HEK293 (cell line): ENCODE measurements at regions not wholly inside any gene's neighbourhood (a gene's known extent, or its start where the extent isn't known, plus 50 kb on each side); places are given as distances from the start of the nearest gene placed in this dataset.

ENCODE experiments used
- CTCF ChIA-PET: fragments of 350-600 bp; formaldehyde crosslinking; extraction: SDS; loops from one replicate; lab custom pipeline; 2021; ENCODE audit warnings: antibody characterized with exemption; lab: Yijun Ruan, JAX
- POLR2A ChIA-PET: fragments of 300-600 bp; formaldehyde crosslinking; extraction: SDS; loops from one replicate; lab custom pipeline; 2020; ENCODE audit warnings: antibody characterized with exemption, inconsistent platforms; lab: Yijun Ruan, JAX
- H3K27ac ChIP-seq: fragments of 200-500 bp; sonication (Bioruptor generic); 2 replicates; pipeline ENCODE4 v1.5.1; 2014; ENCODE audit warnings: low read depth, low read length, control low read depth, inconsistent platforms; ENCODE audit errors: extremely low read depth
- H3K36me3 ChIP-seq, 2 experiments: fragments of 200-500 bp in 1 of 2; sonication (Bioruptor generic) in 1 of 2; 1 replicate in 1 of 2; 2 replicates in 1 of 2; pipeline ENCODE4 v1.5.1; 2014 to 2017; ENCODE audit warnings: inconsistent platforms in 2 of 2, low read length in 2 of 2; ENCODE audit not compliant: control insufficient read depth in 2 of 2, insufficient read depth in 1 of 2
- H3K4me1 ChIP-seq: fragments of 200-500 bp; sonication (Bioruptor generic); 2 replicates; pipeline ENCODE4 v1.5.1; 2014; ENCODE audit warnings: mild to moderate bottlenecking, low read length, inconsistent platforms; ENCODE audit not compliant: control insufficient read depth, insufficient read depth
- H3K4me3 ChIP-seq: 2 replicates; pipeline ENCODE4 v1.5.1; 2011; ENCODE audit warnings: low read depth, mild to moderate bottlenecking, control low read depth, low read length, moderate library complexity
- H3K9me3 ChIP-seq: fragments of 200-500 bp; sonication (Bioruptor generic); 2 replicates; pipeline ENCODE4 v1.5.1; 2014; ENCODE audit warnings: low read depth, low read length, inconsistent platforms; ENCODE audit not compliant: control insufficient read depth, insufficient read depth
- AEBP2 ChIP-seq: fragments of 450-650 bp; formaldehyde crosslinking; IDR thresholded peaks from 2 replicates; pipeline ENCODE4 v1.5.1; 2016; ENCODE audit warnings: missing biosample characterization, missing genetic modification characterization, borderline replicate concordance
- IKZF3 ChIP-seq: fragments of 450-650 bp; IDR thresholded peaks from 2 replicates; pipeline ENCODE4 v1.5.0; 2018; ENCODE audit warnings: missing biosample characterization, mild to moderate bottlenecking, missing genetic modification characterization, moderate library complexity
- KLF7 ChIP-seq: fragments of 450-650 bp; formaldehyde crosslinking; IDR thresholded peaks from 2 replicates; pipeline ENCODE4 v1.5.1; 2016; ENCODE audit warnings: missing biosample characterization, missing genetic modification characterization, borderline replicate concordance
- KLF9 ChIP-seq: fragments of 450-650 bp; formaldehyde crosslinking; IDR thresholded peaks from 2 replicates; pipeline ENCODE4 v1.5.1; 2016; ENCODE audit warnings: missing biosample characterization, missing genetic modification characterization, low read depth
- PATZ1 ChIP-seq: fragments of 450-650 bp; formaldehyde crosslinking; IDR thresholded peaks from 2 replicates; pipeline ENCODE4 v1.5.1; 2016; ENCODE audit warnings: missing biosample characterization, missing genetic modification characterization
- ZBTB20 ChIP-seq: fragments of 450-650 bp; formaldehyde crosslinking; IDR thresholded peaks from 2 replicates; pipeline ENCODE4 v1.5.1; 2016; ENCODE audit warnings: missing biosample characterization, missing genetic modification characterization
- ZBTB26 ChIP-seq: fragments of 450-650 bp; formaldehyde crosslinking; optimal IDR thresholded peaks from 2 replicates; pipeline ENCODE3; 2016; ENCODE audit warnings: missing biosample characterization, mild to moderate bottlenecking, missing genetic modification characterization
- ZBTB44 ChIP-seq: fragments of 450-650 bp; IDR thresholded peaks from 2 replicates; pipeline ENCODE4 v1.5.1; 2018; ENCODE audit warnings: missing biosample characterization, mild to moderate bottlenecking, missing genetic modification characterization
- ZBTB48 ChIP-seq: fragments of 450-650 bp; formaldehyde crosslinking; IDR thresholded peaks from 2 replicates; pipeline ENCODE4 v1.5.1; 2016; ENCODE audit warnings: missing biosample characterization, missing genetic modification characterization
- ZBTB6 ChIP-seq: fragments of 450-650 bp; formaldehyde crosslinking; IDR thresholded peaks from 2 replicates; pipeline ENCODE4 v1.5.1; 2017; ENCODE audit warnings: missing biosample characterization, missing genetic modification characterization
- ZFP41 ChIP-seq: fragments of 450-650 bp; formaldehyde crosslinking; IDR thresholded peaks from 2 replicates; pipeline ENCODE4 v1.5.1; 2016; ENCODE audit warnings: missing biosample characterization, missing genetic modification characterization, borderline replicate concordance
- ZNF112 ChIP-seq: fragments of 450-650 bp; formaldehyde crosslinking; IDR thresholded peaks from 2 replicates; pipeline ENCODE4 v1.5.0; 2017; ENCODE audit warnings: missing biosample characterization, missing genetic modification characterization
- ZNF132 ChIP-seq: fragments of 450-650 bp; formaldehyde crosslinking; IDR thresholded peaks from 2 replicates; pipeline ENCODE4 v1.5.1; 2017; ENCODE audit warnings: missing biosample characterization, missing genetic modification characterization, borderline replicate concordance
- ZNF140 ChIP-seq: fragments of 450-650 bp; formaldehyde crosslinking; IDR thresholded peaks from 2 replicates; pipeline ENCODE4 v1.5.1; 2016; ENCODE audit warnings: missing biosample characterization, missing genetic modification characterization
- ZNF266 ChIP-seq: fragments of 450-650 bp; formaldehyde crosslinking; IDR thresholded peaks from 2 replicates; pipeline ENCODE4 v1.5.1; 2016; ENCODE audit warnings: missing biosample characterization, missing genetic modification characterization, low read depth
- ZNF280C ChIP-seq: fragments of 450-650 bp; formaldehyde crosslinking; IDR thresholded peaks from 2 replicates; pipeline ENCODE4 v1.5.1; 2016; ENCODE audit warnings: missing biosample characterization, missing genetic modification characterization
- ZNF513 ChIP-seq: fragments of 450-650 bp; IDR thresholded peaks from 2 replicates; pipeline ENCODE4 v1.5.1; 2018; ENCODE audit warnings: missing biosample characterization, missing genetic modification characterization
- ZNF558 ChIP-seq: fragments of 450-650 bp; formaldehyde crosslinking; IDR thresholded peaks from 2 replicates; pipeline ENCODE4 v1.5.1; 2016; ENCODE audit warnings: missing biosample characterization, missing genetic modification characterization
- ZNF624 ChIP-seq: fragments of 450-650 bp; formaldehyde crosslinking; IDR thresholded peaks from 2 replicates; pipeline ENCODE4 v1.5.1; 2017; ENCODE audit warnings: missing biosample characterization, missing genetic modification characterization
- ZNF629 ChIP-seq: fragments of 450-650 bp; formaldehyde crosslinking; IDR thresholded peaks from 2 replicates; pipeline ENCODE4 v1.5.1; 2017; ENCODE audit warnings: missing biosample characterization, missing genetic modification characterization
- ZNF747 ChIP-seq: fragments of 450-650 bp; formaldehyde crosslinking; IDR thresholded peaks from 2 replicates; pipeline ENCODE4 v1.5.1; 2016; ENCODE audit warnings: missing biosample characterization, missing genetic modification characterization
- ZNF785 ChIP-seq: fragments of 450-650 bp; formaldehyde crosslinking; IDR thresholded peaks from 2 replicates; pipeline ENCODE4 v1.5.1; 2016; ENCODE audit warnings: missing biosample characterization, missing genetic modification characterization
- ZNF843 ChIP-seq: fragments of 450-650 bp; formaldehyde crosslinking; IDR thresholded peaks from 2 replicates; pipeline ENCODE4 v1.5.1; 2016; ENCODE audit warnings: missing biosample characterization, missing genetic modification characterization

- TF ChIP-seq KLF9 (tag by site-specific recombination) (no peak), ZNF140 (tag by site-specific recombination) (no peak), ZNF112 (no peak), KLF7 (tag by site-specific recombination) (no peak), ZNF513 (tag by site-specific recombination) (no peak)
Measured at GRCh38 chr4:29153642-29154041, 1566.5 kb upstream of the PCDH7 start (continued).

- ChIA-PET CTCF (no interaction called here), POLR2A (no interaction called here)
- Histone ChIP-seq H3K4me3 (no peak overlapping the region), H3K9me3 (no peaks in the 10 kb centered on the region), H3K36me3 (no peaks in the 10 kb centered on the region), H3K27ac (no peak overlapping the region), H3K4me1 (no peaks in the 10 kb centered on the region)
- TF ChIP-seq ZNF624 (tag by site-specific recombination): no peak
Measured at GRCh38 chr4:29175291-29175690, 1544.9 kb upstream of the PCDH7 start.

- CTCF ChIA-PET: no interaction called here
- H3K4me1 ChIP-seq: no peaks in the 10 kb centered on the region
- no peak for TF ChIP-seq ZNF843 (tag by site-specific recombination)
- TF ChIP-seq ZFP41 (tag by site-specific recombination): no peak
- TF ChIP-seq ZBTB6 (tag by site-specific recombination): no peak
- no peak for TF ChIP-seq ZNF747
- no peak for TF ChIP-seq AEBP2 (tag by site-specific recombination)
- TF ChIP-seq ZNF280C (tag by site-specific recombination): no peak
- TF ChIP-seq ZNF132 (tag by site-specific recombination): no peak
- TF ChIP-seq ZNF558 (tag by site-specific recombination): no peak
- TF ChIP-seq ZNF624 (tag by site-specific recombination): no peak
- TF ChIP-seq ZBTB26: no peak
- TF ChIP-seq ZBTB44 (tag by site-specific recombination): no peak
- no peak for TF ChIP-seq ZNF266 (tag by site-specific recombination)
- TF ChIP-seq ZBTB20: no peak
- no peak for TF ChIP-seq ZBTB48 (tag by site-specific recombination)
- no peak for TF ChIP-seq PATZ1
- TF ChIP-seq ZNF629 (tag by site-specific recombination): no peak
- TF ChIP-seq IKZF3 (tag by site-specific recombination): no peak
- no peak for TF ChIP-seq ZNF785
Measured at GRCh38 chr4:29199025-29199424, 1521.1 kb upstream of the PCDH7 start.

More at GRCh38 chr4:29199025-29199424, 1521.1 kb upstream of the PCDH7 start:
- H3K9me3 ChIP-seq: no peaks in the 10 kb centered on the region
- H3K36me3 ChIP-seq: no peaks in the 10 kb centered on the region
- H3K4me3 ChIP-seq: no peak overlapping the region
- POLR2A ChIA-PET: no interaction called here
- H3K27ac ChIP-seq: no peak overlapping the region
